SKM-1 (cell line): ENCODE measurements at regions not wholly inside any gene's neighbourhood (a gene's known extent, or its start where the extent isn't known, plus 50 kb on each side); places are given as distances from the start of the nearest gene placed in this dataset.
A peak's percentile ranks its signal among the peaks of the same experiment; 100 is the strongest.
"Not testable (repeated sequence)": the region's sequence is repeated elsewhere in the genome, so short reads cannot be mapped to it uniquely, and the experiment has no call there.

ENCODE experiments used
- DNase-seq: peaks from one replicate; lab custom pipeline; 2025; ENCODE audit not compliant: unreplicated experiment; lab: John Stamatoyannopoulos, UW

DNA sequence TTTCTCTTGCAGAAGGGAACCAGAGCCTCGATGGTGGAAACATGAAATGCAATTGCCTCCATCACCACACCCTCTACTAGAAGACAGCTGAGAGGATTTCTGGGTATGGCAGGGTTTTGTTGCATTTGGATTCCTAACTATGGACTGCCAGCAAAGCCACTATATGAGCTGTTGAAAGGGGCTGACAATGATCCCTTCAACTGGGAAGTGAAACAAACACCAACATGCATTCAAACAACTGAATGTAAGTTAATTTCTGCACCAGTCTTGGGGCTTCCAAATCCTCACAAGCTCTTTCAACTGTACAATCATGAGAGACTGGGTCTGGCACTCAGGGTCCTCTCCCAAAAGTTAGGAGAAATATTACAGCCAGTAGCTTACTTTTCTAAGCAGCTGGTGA is 116.7 kb upstream of the PLCL2 start:
- no peak for DNase-seq

DNA sequence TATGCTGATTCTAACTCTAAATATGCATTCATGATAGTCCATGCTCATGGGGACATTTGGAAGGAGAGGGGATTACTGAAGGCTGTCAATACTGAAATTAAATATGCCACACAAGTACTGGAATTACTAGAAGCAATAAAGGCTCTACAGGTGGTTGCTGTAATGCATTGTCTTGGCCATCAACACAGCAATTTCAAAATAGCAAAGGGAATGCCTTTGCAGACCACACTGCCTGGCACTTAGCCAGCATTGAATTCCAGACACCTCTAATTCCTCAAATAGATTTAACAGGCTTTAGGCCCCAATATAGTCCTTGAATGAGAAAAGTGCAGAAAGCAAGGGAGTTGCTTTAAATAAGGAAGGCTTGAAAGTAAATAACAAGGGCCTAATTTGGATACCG is 115.8 kb upstream of the PLCL2 start:
- DNase-seq, result no peak

GRCh38 chr3:16769525-16769924 is 115.2 kb upstream of the PLCL2 start:
- DNase-seq, result no peak

DNA sequence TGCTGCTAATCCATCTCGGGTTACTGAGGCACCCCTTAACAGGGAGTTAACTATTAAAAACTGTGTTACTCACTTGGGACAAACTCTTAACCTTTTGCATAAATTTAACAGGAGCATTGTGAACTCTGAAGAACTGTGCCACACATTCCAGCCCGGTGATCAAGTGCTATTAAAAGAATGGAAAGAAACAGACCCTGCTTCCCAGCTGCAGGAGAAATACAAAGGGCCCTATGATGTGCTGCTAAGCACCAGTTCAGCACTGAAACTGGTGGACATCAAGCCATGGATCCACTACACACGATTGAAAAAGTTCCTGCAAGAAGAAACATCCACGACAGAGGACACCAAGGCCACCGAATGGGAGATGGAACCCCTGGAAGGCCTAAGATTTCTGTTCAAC is 114.7 kb upstream of the PLCL2 start:
- no peak for DNase-seq

DNA sequence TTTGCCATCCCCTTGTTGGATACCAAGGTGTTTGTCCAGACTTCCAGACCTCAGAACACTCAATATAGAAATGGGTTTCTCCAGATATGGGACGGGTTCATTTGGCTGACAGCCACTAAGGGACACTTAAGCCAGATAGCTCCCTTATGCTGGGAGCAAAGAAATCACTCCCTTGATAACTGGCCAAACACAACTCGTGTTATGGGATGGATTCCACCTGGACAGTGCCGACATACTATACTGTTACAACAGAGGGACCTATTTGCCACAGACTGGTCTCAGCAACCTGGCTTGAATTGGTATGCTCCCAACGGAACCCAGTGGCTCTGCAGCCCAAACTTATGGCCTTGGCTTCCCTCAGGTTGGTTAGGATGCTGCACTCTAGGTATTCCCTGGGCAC is 114.0 kb upstream of the PLCL2 start:
- DNase-seq, result no peak

- DNase-seq, result not testable (repeated sequence)
Measured at GRCh38 chr3:16773594-16773993, 111.2 kb upstream of the PLCL2 start.

- DNase-seq, result not testable (repeated sequence)
Measured at GRCh38 chr3:16774536-16774935, 110.2 kb upstream of the PLCL2 start.

- DNase-seq, result no peak
Measured at GRCh38 chr3:16784973-16785372, 99.8 kb upstream of the PLCL2 start.

GRCh38 chr3:16785465-16785864 is 99.3 kb upstream of the PLCL2 start:
- no peak for DNase-seq

DNA sequence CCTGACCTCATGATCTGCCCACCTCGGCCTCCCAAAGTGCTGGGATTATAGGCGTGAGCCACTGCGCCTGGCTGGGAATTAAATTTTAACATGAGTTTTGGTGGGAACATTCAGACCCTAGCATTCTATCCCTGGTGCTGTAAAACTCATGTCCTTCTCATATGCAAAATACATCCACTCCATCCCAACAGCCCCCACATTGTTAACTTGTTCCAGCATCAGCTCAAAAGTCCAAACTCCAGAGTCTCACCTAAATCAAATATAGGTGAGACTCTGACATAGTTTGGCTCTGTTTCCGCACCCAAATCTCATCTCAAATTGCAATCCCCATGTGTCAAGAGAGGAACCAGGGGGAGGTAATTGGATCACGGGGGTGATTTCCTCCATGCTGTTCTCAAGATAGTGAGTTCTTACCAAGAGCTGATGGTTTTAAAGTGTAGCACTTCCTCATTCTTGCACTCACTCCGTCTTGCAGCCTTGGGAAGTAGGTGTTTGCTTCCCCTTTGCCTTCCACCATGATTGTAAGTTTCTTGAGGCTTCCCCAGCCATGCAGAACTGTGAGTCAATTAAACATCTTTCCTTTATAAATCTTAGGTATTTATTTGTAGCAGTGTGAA is 96.2 kb upstream of the PLCL2 start:
- DNase-seq, result peak; percentile 74

- no peak for DNase-seq
Measured at GRCh38 chr3:16789344-16790120, 95.2 kb upstream of the PLCL2 start.

DNA sequence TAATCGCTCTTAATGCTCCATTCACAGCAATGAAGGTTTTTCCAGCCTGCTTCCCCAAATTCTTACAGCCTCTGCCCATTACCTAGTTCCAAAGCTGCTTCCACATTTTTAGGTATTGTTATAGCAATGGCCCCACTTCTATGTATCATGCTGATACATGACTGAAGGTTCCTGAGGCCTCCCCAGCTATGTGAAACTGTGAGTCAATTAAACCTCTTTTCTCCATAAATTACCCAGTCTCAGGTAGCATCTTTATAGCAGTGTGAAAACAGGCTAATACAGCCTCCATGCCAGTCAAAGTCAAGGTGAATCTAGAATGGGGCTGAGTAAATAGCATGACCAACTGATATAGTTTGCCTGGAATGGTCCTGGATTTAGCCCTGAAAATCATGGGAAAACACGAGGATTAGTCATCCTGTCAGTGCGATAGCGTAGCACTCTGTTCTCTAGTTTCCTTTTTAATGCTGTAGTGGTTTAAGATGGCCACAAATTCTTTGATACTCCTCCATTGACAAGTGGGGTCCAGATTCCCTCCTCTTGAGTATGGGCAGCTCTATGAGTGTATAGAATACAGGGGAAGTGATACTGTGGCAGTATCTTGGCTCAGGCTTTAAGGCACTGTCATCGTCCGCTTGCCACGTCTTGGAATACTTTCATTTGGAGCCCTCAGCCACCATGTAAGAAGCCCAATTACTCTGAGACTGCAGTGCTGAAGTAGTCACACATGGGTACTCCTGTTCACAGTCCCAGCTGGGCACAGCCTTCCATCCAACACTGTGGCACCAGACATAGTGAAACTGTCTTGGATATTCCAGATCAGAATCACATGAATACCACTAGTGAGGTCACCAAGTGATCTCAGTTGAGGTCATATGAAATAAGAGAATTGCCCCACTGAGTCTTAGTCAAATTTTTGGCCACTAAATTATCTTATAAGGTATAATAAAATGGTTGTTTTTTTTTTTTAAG is 94.0 kb upstream of the PLCL2 start:
- DNase-seq, result no peak

GRCh38 chr3:16793321-16793720 is 91.4 kb upstream of the PLCL2 start:
- no peak for DNase-seq

GRCh38 chr3:16794257-16794656 is 90.5 kb upstream of the PLCL2 start:
- no peak for DNase-seq

DNA sequence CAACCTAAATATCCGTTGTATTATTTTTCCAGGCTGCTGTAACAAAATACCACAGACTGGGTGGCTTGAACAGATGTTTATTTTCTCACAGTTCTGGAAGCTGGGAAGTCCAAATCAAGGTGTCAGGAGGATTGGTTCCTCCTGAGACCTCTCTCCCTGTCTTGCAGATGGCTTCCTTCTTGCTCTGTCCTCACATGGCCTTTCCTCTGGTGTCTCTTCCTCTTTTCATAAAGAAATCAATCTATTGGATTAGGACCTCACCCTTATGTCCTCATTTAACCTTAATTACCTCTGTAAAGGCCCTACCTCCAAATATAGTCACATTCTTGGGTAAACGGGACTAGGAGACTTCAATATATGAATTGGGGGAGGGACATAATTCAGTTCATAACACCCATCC is 89.2 kb upstream of the PLCL2 start:
- DNase-seq, result peak; percentile 55

DNA sequence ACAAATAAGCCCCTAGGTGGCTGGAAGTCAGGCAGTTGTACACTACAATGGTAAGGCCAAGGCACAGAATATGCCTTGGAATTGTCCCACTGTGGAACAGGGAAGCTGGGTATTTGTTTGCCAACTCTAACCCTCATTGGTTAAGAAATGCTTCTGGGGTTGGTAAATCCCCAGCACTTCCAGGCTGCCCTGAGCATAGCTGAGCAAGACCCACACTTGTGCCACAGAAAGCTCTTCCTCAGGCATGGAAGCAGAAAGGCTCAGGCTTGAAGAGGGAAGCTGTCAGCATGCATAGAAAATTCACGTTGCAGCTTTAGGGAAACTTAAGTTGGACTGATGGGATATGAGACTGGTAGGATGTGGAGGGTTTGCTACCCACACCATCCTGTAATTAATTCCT is 86.9 kb upstream of the PLCL2 start:
- no peak for DNase-seq

DNA sequence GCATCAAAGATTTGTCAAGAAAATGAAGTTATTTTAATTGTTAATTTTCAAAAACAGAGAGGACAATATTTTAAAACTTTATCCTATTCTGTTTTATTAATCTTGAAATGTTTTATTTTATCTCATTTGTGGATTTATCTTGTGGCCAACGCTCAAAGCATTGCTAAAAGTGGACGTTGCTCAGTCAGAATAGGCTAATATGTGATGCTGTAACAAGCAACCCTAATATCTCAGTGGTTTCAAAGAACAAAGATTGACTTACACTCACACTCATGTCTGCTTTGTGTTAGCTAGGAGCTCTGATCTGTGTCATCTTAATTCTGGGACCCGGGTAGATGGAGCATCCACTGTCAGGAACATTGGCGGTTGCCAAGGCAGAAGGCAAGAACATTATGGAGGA is 86.0 kb upstream of the PLCL2 start:
- DNase-seq, result no peak

- DNase-seq, result no peak
Measured at GRCh38 chr3:16800361-16800760, 84.4 kb upstream of the PLCL2 start.

- DNase-seq, result peak; percentile 85
Measured at GRCh38 chr3:16801223-16801622, 83.5 kb upstream of the PLCL2 start.

DNA sequence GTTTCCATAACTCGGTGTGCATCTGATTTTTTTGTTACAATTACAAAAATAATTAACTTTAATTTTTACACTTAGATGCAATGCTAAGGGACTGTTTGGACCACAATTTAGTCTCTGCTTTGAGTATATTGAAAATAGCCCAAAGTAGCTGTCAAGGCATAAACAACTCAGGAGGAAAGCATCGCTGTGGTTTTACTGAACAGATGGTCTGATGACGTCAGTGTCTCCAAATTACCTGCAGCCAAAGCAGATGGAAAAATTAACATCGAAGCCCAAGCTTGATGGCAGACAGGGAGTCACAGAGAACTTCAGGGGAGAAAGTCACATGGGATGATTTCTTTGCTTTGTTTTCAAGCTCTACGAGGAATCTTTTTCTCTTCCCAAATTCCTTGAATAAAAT is 83.1 kb upstream of the PLCL2 start:
- DNase-seq, result no peak

DNA sequence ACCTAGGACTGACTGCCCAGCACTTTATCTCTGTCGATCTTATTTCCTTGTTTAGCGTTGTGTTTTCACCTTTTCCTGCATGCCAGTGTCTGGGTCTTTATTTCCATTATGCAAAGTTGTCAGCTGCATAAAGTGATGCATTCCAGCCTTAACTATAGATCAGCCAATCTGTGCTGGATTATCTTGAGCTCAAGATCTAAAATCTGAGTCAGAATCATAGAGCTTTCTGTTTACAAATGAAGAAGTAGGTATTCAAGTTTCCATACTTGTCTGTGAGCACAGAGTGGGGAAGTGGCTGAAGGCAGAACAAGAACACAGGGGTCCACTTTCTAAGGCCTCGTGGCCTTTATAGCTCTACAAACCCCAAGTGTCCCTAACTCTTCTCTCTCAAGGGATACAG is 82.4 kb upstream of the PLCL2 start:
- DNase-seq, result no peak

- DNase-seq, result no peak
Measured at GRCh38 chr3:16803019-16803418, 81.7 kb upstream of the PLCL2 start.
